DOHH2 (cell line): ENCODE measurements at regions not wholly inside any gene's neighbourhood (a gene's known extent, or its start where the extent isn't known, plus 50 kb on each side); places are given as distances from the start of the nearest gene placed in this dataset.

Experiments used
- EZH2phosphoT487 ChIP-seq: fragments of 200-600 bp; sonication (generic); IDR thresholded peaks from 2 replicates; pipeline ENCODE4 v1.6.1; 2017; ENCODE audit warnings: borderline replicate concordance, mild to moderate bottlenecking, antibody characterized with exemption, low read length, moderate library complexity, mixed read lengths
- TF ChIP-seq, protein P1 (sequence below): fragments of 200-600 bp; sonication (generic); IDR thresholded peaks from one replicate; pipeline ENCODE4 v1.5.1; 2014; ENCODE audit warnings: antibody characterized with exemption, mild to moderate bottlenecking, low read depth, low read length; ENCODE audit not compliant: poor library complexity, severe bottlenecking

DNA sequence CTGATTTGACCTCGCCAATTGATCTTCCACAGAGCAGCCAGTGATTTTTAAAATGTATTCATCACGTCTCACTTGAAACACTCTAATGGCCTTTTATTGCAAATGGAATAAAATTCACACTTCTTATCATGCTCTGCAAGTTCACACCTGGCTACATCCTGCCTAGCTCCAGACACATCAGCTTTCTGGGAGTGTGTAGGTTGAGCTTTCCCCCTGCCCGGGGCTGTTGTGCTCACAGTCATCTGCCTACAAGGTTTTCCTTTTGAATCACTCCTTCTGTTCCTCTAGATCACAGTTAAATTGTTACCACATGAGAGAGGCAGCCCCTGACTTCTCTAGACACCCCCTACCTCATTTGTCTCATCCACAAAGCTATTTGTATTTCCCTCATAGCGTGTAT is 674.5 kb downstream of the PRELID2 start:
- TF ChIP-seq, protein P1, sequence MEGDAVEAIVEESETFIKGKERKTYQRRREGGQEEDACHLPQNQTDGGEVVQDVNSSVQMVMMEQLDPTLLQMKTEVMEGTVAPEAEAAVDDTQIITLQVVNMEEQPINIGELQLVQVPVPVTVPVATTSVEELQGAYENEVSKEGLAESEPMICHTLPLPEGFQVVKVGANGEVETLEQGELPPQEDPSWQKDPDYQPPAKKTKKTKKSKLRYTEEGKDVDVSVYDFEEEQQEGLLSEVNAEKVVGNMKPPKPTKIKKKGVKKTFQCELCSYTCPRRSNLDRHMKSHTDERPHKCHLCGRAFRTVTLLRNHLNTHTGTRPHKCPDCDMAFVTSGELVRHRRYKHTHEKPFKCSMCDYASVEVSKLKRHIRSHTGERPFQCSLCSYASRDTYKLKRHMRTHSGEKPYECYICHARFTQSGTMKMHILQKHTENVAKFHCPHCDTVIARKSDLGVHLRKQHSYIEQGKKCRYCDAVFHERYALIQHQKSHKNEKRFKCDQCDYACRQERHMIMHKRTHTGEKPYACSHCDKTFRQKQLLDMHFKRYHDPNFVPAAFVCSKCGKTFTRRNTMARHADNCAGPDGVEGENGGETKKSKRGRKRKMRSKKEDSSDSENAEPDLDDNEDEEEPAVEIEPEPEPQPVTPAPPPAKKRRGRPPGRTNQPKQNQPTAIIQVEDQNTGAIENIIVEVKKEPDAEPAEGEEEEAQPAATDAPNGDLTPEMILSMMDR = no peak
- TF ChIP-seq EZH2phosphoT487 = no peak
